SK-N-SH (cell line): ENCODE measurements at regions not wholly inside any gene's neighbourhood (a gene's known extent, or its start where the extent isn't known, plus 50 kb on each side); places are given as distances from the start of the nearest gene placed in this dataset.

Source experiments
- RXRA ChIP-seq: IDR thresholded peaks from 2 replicates; pipeline ENCODE4 v1.4.0; 2012; ENCODE audit warnings: low read depth, mild to moderate bottlenecking, borderline replicate concordance
- TF ChIP-seq, protein P1 (sequence below): fragments of 200-600 bp; sonication (generic); IDR thresholded peaks from 2 replicates; pipeline ENCODE4 v1.6.1; 2017; ENCODE audit warnings: antibody characterized with exemption, mild to moderate bottlenecking, moderate library complexity

DNA sequence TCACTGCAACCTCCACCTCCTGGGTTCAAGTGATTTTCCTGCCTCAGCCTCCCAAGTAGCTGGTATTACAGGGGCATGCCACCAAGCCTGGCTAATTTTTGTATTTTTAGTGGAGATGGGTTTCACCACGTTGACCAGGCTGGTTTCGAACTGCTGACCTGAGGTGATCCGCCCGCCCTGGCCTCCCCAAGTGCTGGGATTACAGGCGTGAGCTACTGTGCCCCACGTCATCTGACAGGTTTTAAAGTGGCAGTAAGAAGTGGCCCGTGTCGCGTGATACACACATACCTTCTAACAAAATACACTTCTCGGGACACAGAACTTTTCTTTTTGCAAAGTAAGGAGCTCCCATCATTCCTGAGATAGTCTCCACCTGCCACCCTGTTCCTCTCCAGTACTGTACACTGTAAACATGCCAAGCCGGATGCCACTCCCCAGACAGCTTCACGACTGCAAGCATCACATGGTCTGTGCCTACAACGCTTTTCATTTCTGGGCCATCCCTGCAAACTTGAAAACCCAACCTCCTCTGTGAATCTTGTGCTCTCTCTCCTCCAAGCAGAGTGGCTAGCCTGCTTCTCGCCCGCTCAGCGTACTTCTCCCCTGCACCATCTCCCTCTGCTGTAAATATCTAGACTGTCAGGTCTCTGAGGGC lies 256.3 kb upstream of the KLF14 start:
- TF ChIP-seq RXRA = no peak
- TF ChIP-seq, protein P1, sequence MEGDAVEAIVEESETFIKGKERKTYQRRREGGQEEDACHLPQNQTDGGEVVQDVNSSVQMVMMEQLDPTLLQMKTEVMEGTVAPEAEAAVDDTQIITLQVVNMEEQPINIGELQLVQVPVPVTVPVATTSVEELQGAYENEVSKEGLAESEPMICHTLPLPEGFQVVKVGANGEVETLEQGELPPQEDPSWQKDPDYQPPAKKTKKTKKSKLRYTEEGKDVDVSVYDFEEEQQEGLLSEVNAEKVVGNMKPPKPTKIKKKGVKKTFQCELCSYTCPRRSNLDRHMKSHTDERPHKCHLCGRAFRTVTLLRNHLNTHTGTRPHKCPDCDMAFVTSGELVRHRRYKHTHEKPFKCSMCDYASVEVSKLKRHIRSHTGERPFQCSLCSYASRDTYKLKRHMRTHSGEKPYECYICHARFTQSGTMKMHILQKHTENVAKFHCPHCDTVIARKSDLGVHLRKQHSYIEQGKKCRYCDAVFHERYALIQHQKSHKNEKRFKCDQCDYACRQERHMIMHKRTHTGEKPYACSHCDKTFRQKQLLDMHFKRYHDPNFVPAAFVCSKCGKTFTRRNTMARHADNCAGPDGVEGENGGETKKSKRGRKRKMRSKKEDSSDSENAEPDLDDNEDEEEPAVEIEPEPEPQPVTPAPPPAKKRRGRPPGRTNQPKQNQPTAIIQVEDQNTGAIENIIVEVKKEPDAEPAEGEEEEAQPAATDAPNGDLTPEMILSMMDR = no peak
